Lower lobe of right lung (tissue), 2 donors: ENCODE measurements at regions not wholly inside any gene's neighbourhood (a gene's known extent, or its start where the extent isn't known, plus 50 kb on each side); places are given as distances from the start of the nearest gene placed in this dataset.

Experiments
- ATAC-seq, 2 donors: fragments of 200-7000 bp; cut with Tn5 transposase; one replicate each; pipeline ENCODE4 v1.9.1; 2020 to 2022; ENCODE audit warnings: mild to moderate bottlenecking in 2 of 2, moderate library complexity in 2 of 2
- DNase-seq: peaks from one replicate; pipeline ENCODE4 v3.0.0-alpha.2; 2020
- H3K27ac ChIP-seq: fragments of 200-600 bp; one replicate; pipeline ENCODE4 v1.8.0; 2022
- H3K27me3 ChIP-seq: fragments of 200-600 bp; one replicate; pipeline ENCODE4 v1.8.0; 2022; ENCODE audit warnings: low read depth
- H3K36me3 ChIP-seq: fragments of 200-600 bp; one replicate; pipeline ENCODE4 v1.8.0; 2022; ENCODE audit warnings: mild to moderate bottlenecking
- H3K4me1 ChIP-seq: fragments of 200-600 bp; one replicate; pipeline ENCODE4 v1.8.0; 2022
- H3K4me3 ChIP-seq: fragments of 200-600 bp; one replicate; pipeline ENCODE4 v1.8.0; 2022; ENCODE audit warnings: mild to moderate bottlenecking
- H3K9me3 ChIP-seq: fragments of 200-600 bp; one replicate; pipeline ENCODE4 v1.8.0; 2022
- intact Hi-C: fragments of 100-400 bp; cut with DNase I; formaldehyde crosslinking; loops from one replicate; pipeline ENCODE4 v1.11.0; 2022
- TF ChIP-seq, protein P1 (sequence below): fragments of 200-600 bp; IDR thresholded peaks from one replicate; pipeline ENCODE4 v1.8.0; 2022; ENCODE audit warnings: antibody characterized with exemption, mild to moderate bottlenecking
- donor health status: DM: no; HTN: yes; CAD: no; lungs with severe emphysema.

DNA sequence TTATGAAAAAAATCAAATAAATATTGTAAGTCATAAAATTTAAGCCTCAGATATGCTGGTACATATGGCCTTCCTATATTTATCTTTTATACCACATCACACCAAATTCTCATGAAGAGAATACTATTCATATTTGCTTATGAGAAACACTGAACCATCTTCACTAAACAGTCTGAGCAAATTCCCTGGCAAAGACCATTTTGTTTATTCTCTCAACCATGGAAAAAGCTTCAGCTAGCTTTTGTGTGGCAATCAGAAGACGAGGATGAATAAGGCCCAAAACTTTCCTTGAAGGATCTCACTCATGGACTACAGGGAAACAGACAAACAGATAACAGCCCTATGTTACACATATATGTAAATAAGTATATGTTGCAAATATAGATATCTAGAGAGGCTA is 252.1 kb downstream of the TMX3 start:
- no peaks in the 10 kb centered on the region for H3K36me3 ChIP-seq
- H3K27me3 ChIP-seq: no peaks in the 10 kb centered on the region
- DNase-seq: no peak
- TF ChIP-seq, protein P1, sequence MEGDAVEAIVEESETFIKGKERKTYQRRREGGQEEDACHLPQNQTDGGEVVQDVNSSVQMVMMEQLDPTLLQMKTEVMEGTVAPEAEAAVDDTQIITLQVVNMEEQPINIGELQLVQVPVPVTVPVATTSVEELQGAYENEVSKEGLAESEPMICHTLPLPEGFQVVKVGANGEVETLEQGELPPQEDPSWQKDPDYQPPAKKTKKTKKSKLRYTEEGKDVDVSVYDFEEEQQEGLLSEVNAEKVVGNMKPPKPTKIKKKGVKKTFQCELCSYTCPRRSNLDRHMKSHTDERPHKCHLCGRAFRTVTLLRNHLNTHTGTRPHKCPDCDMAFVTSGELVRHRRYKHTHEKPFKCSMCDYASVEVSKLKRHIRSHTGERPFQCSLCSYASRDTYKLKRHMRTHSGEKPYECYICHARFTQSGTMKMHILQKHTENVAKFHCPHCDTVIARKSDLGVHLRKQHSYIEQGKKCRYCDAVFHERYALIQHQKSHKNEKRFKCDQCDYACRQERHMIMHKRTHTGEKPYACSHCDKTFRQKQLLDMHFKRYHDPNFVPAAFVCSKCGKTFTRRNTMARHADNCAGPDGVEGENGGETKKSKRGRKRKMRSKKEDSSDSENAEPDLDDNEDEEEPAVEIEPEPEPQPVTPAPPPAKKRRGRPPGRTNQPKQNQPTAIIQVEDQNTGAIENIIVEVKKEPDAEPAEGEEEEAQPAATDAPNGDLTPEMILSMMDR: no peak
- ATAC-seq: no peak
- H3K9me3 ChIP-seq: no peaks in the 10 kb centered on the region
- no peak overlapping the region for H3K27ac ChIP-seq
- intact Hi-C loops: no loop called here
- no peaks in the 10 kb centered on the region for H3K4me1 ChIP-seq
- H3K4me3 ChIP-seq: no peak overlapping the region

- ATAC-seq: no peak
- H3K27me3 ChIP-seq: no peaks in the 10 kb centered on the region
- intact Hi-C loops: no loop called here
- no peak overlapping the region for H3K27ac ChIP-seq
- no peaks in the 10 kb centered on the region for H3K36me3 ChIP-seq
- H3K9me3 ChIP-seq: no peaks in the 10 kb centered on the region
- TF ChIP-seq, protein P1: no peak
- no peak for DNase-seq
- no peaks in the 10 kb centered on the region for H3K4me1 ChIP-seq
- no peak overlapping the region for H3K4me3 ChIP-seq
Measured at GRCh38 chr18:68462148-68462547, 252.8 kb downstream of the TMX3 start.

DNA sequence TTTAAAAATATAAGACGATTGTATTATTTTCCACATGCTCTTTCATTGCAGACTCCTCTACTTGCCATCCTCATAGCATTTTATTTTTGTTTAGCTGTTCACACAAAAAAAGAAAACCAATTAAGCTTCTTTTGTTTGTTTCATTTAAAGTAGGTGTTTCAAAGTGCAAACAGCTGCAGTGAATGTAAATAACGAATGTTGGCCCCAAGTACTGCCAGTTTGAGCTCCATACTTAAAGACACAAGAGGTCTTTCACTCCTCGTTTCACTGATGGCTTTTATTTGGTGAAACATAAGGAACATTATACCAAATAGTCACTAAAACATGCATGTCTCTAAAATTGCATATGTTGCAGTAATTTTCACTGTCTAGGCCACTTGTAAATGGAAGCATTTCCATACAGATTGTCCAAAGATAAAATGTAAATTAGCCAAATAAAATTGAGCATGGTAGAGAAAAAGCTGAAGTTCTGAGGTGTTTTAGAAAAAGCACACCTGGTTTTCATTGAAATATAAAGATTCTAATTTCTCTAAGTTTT is 253.4 kb downstream of the TMX3 start:
- no peaks in the 10 kb centered on the region for H3K4me1 ChIP-seq
- no peaks in the 10 kb centered on the region for H3K36me3 ChIP-seq
- no peaks in the 10 kb centered on the region for H3K9me3 ChIP-seq
- TF ChIP-seq, protein P1: no peak
- no peak overlapping the region for H3K27ac ChIP-seq
- intact Hi-C loops: no loop called here
- H3K4me3 ChIP-seq: no peak overlapping the region
- DNase-seq: no peak
- ATAC-seq: no peak
- H3K27me3 ChIP-seq: no peaks in the 10 kb centered on the region

- DNase-seq: no peak
Measured at GRCh38 chr18:68459968-68460367, 254.9 kb downstream of the TMX3 start.

DNA sequence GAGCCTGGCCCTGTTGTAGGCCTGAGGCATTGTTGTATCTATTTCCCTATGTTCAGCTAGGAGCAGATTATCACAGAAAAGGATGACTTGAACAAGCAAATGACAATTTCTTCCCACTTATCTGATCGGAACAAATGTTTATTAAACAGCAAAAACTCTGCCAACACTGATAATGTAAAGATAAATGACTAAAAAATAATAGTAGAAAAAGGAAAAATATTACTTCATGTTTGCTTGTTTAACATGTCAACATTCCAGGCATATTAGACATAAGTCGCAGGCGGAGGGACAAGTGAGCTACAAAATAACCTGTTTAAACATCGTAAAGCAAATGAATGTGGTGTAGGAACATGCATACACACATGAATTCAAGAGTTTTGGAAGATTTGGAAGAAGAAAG is 257.9 kb downstream of the TMX3 start:
- Histone ChIP-seq H3K4me3 (no peak overlapping the region), H3K36me3 (no peaks in the 10 kb centered on the region), H3K27me3 (no peaks in the 10 kb centered on the region), H3K4me1 (no peaks in the 10 kb centered on the region), H3K27ac (no peak overlapping the region), H3K9me3 (no peaks in the 10 kb centered on the region)
- intact Hi-C loops: no loop called here
- no peak for DNase-seq
- TF ChIP-seq, protein P1: no peak
- no peak for ATAC-seq

More at GRCh38 chr18:68459968-68460367, 254.9 kb downstream of the TMX3 start:
- no peak overlapping the region for H3K4me3 ChIP-seq
- no peak overlapping the region for H3K27ac ChIP-seq
- no peaks in the 10 kb centered on the region for H3K4me1 ChIP-seq
- H3K9me3 ChIP-seq: no peaks in the 10 kb centered on the region
- no peaks in the 10 kb centered on the region for H3K36me3 ChIP-seq
- ATAC-seq: no peak
- H3K27me3 ChIP-seq: no peaks in the 10 kb centered on the region
- TF ChIP-seq, protein P1: no peak
- intact Hi-C loops: no loop called here

DNA sequence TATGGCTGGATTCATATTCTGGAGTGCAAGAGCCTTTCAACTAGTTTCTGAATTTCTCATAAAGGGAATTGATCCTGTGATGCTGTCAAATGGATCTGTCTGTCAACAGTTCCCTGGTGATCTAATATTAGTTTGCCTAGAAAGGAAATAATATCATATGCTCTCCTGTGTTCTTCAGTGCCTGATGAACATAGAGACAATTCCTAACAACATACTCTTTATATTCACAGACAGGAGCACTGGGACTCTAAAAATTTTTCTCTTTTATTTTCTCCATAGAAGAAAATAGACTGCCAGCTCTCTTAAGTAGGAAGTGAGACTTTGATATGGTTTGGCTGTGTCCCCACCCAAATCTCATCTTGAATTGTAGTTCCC is 259.7 kb downstream of the TMX3 start:
- ATAC-seq (no peak), DNase-seq (no peak)
- TF ChIP-seq, protein P1: no peak
- Histone ChIP-seq H3K9me3 (no peaks in the 10 kb centered on the region), H3K27me3 (no peaks in the 10 kb centered on the region), H3K27ac (no peak overlapping the region), H3K36me3 (no peaks in the 10 kb centered on the region), H3K4me1 (no peaks in the 10 kb centered on the region), H3K4me3 (no peak overlapping the region)
- intact Hi-C loops: no loop called here
